ENCODE measurements at regions not wholly inside any gene's neighbourhood (a gene's known extent, or its start where the extent isn't known, plus 50 kb on each side); places are given as distances from the start of the nearest gene placed in this dataset.

DNA sequence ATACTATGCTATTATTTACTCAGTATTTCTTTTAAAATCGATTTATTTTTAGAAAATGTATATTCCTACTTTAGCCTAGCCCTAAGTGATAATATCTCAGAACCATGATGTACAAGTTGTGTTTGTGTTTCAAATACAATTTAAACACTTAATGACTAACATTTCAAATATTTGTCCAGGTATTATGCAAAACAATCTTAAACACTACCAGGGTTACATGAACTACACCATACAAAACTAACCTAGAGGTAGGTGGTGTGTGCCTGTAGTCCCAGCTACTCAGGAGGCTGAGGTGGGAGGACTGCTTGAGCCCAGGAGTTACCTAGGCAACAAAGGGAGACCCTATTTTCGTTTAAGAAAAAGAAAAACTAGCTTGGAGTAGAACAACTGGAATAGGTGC, 83.0 kb upstream of the TMEM33 start:
- ChIA-PET CTCF (no interaction called here), RAD21 (ENCODE audit: low non-redundant PET in 1 of 2, low total read pairs in 2 of 2, uncharacterized antibody in 2 of 2, unreplicated experiment in 2 of 2) (no interaction called here)
- TF ChIP-seq, protein P1, sequence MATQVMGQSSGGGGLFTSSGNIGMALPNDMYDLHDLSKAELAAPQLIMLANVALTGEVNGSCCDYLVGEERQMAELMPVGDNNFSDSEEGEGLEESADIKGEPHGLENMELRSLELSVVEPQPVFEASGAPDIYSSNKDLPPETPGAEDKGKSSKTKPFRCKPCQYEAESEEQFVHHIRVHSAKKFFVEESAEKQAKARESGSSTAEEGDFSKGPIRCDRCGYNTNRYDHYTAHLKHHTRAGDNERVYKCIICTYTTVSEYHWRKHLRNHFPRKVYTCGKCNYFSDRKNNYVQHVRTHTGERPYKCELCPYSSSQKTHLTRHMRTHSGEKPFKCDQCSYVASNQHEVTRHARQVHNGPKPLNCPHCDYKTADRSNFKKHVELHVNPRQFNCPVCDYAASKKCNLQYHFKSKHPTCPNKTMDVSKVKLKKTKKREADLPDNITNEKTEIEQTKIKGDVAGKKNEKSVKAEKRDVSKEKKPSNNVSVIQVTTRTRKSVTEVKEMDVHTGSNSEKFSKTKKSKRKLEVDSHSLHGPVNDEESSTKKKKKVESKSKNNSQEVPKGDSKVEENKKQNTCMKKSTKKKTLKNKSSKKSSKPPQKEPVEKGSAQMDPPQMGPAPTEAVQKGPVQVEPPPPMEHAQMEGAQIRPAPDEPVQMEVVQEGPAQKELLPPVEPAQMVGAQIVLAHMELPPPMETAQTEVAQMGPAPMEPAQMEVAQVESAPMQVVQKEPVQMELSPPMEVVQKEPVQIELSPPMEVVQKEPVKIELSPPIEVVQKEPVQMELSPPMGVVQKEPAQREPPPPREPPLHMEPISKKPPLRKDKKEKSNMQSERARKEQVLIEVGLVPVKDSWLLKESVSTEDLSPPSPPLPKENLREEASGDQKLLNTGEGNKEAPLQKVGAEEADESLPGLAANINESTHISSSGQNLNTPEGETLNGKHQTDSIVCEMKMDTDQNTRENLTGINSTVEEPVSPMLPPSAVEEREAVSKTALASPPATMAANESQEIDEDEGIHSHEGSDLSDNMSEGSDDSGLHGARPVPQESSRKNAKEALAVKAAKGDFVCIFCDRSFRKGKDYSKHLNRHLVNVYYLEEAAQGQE (IDR thresholded peaks at IDR 0.05; ENCODE audit: low read depth): no peak
- TF ChIP-seq JUND (IDR thresholded peaks at IDR 0.05) (no peak), EGR1 (IDR thresholded peaks at IDR 0.05; ENCODE audit: low read depth) (no peak), SRF (IDR thresholded peaks at IDR 0.05; ENCODE audit: low read depth) (no peak), FOSL1 (IDR thresholded peaks at IDR 0.05; ENCODE audit: low read depth) (no peak), YY1 (IDR thresholded peaks at IDR 0.05; ENCODE audit: extremely low read depth, insufficient replicate concordance, low read depth, low read length) (no peak), CBX3 (IDR thresholded peaks at IDR 0.05; ENCODE audit: low read depth) (no peak), POLR2AphosphoS5 (IDR thresholded peaks at IDR 0.05; ENCODE audit: low read depth, low read length) (no peak), CEBPB (IDR thresholded peaks at IDR 0.05; ENCODE audit: low read depth) (no peak), TCF7L2 (IDR thresholded peaks at IDR 0.05; ENCODE audit: borderline replicate concordance, extremely low read depth, insufficient read depth, insufficient read length) (no peak), EZH2 (IDR thresholded peaks at IDR 0.05) (no peak), ZFX (IDR thresholded peaks at IDR 0.05) (no peak), POLR2A (IDR thresholded peaks at IDR 0.05; ENCODE audit: borderline replicate concordance, extremely low read depth, insufficient read depth, insufficient read length) (no peak), EZH2phosphoT487 (IDR thresholded peaks at IDR 0.05; ENCODE audit: borderline replicate concordance) (no peak), SP1 (IDR thresholded peaks at IDR 0.05; ENCODE audit: low read depth) (no peak)
- TF ChIP-seq, protein P2, sequence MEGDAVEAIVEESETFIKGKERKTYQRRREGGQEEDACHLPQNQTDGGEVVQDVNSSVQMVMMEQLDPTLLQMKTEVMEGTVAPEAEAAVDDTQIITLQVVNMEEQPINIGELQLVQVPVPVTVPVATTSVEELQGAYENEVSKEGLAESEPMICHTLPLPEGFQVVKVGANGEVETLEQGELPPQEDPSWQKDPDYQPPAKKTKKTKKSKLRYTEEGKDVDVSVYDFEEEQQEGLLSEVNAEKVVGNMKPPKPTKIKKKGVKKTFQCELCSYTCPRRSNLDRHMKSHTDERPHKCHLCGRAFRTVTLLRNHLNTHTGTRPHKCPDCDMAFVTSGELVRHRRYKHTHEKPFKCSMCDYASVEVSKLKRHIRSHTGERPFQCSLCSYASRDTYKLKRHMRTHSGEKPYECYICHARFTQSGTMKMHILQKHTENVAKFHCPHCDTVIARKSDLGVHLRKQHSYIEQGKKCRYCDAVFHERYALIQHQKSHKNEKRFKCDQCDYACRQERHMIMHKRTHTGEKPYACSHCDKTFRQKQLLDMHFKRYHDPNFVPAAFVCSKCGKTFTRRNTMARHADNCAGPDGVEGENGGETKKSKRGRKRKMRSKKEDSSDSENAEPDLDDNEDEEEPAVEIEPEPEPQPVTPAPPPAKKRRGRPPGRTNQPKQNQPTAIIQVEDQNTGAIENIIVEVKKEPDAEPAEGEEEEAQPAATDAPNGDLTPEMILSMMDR (IDR thresholded peaks at IDR 0.05 in 2 of 3, conservative IDR thresholded peaks at IDR 0.05 in 1 of 3; ENCODE audit: borderline replicate concordance in 1 of 3, insufficient read depth in 1 of 3, low read depth in 2 of 3, low read length in 2 of 3): no peak
- TF ChIP-seq, protein P3, sequence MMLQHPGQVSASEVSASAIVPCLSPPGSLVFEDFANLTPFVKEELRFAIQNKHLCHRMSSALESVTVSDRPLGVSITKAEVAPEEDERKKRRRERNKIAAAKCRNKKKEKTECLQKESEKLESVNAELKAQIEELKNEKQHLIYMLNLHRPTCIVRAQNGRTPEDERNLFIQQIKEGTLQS (IDR thresholded peaks at IDR 0.05): no peak
- TF ChIP-seq, protein P4, sequence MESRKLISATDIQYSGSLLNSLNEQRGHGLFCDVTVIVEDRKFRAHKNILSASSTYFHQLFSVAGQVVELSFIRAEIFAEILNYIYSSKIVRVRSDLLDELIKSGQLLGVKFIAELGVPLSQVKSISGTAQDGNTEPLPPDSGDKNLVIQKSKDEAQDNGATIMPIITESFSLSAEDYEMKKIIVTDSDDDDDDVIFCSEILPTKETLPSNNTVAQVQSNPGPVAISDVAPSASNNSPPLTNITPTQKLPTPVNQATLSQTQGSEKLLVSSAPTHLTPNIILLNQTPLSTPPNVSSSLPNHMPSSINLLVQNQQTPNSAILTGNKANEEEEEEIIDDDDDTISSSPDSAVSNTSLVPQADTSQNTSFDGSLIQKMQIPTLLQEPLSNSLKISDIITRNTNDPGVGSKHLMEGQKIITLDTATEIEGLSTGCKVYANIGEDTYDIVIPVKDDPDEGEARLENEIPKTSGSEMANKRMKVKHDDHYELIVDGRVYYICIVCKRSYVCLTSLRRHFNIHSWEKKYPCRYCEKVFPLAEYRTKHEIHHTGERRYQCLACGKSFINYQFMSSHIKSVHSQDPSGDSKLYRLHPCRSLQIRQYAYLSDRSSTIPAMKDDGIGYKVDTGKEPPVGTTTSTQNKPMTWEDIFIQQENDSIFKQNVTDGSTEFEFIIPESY (IDR thresholded peaks at IDR 0.05; ENCODE audit: extremely low read depth, insufficient replicate concordance, low read length): no peak

More for the DNA sequence above, 83.0 kb upstream of the TMEM33 start:
- Histone ChIP-seq H3K27ac (ENCODE audit: low read depth, low read length) (no peak overlapping the region), H4K20me1 (ENCODE audit: insufficient read depth) (no peaks in the 10 kb centered on the region), H3K4me3 (replicated peaks in 1 of 2; ENCODE audit: low read depth in 1 of 2, low read length in 2 of 2) (no peak overlapping the region), H3K36me3 (ENCODE audit: control insufficient read depth in 1 of 2, insufficient read depth in 2 of 2, low read length in 2 of 2) (no peaks in the 10 kb centered on the region), H3K27me3 (ENCODE audit: insufficient read depth, low read length) (no peaks in the 10 kb centered on the region), H3K9me3 (ENCODE audit: control insufficient read depth in 1 of 2, insufficient read depth in 1 of 2, low read depth in 1 of 2, low read length in 2 of 2) (no peaks in the 10 kb centered on the region), H3K9me2 (ENCODE audit: insufficient read depth) (no peaks in the 10 kb centered on the region), H3K4me1 (ENCODE audit: control insufficient read depth in 1 of 2, insufficient read depth in 2 of 2, low read length in 2 of 2) (no peaks in the 10 kb centered on the region), H3K9ac (ENCODE audit: low read length) (no peak overlapping the region), H3K79me2 (ENCODE audit: insufficient read depth, low read length) (no peaks in the 10 kb centered on the region), H2AFZ (ENCODE audit: low read depth, low read length, poor library complexity, severe bottlenecking) (no peak overlapping the region), H3K4me2 (ENCODE audit: low read length) (no peak overlapping the region)
- DNase-seq (ENCODE audit: low read depth, low spot score) (no peak), ATAC-seq (no peak)
- POLR2A ChIA-PET: no interaction called here
- intact Hi-C loops (cut with micrococcal nuclease): no loop called here
- BruUV-seq (replicated peaks): no TSS peak

Measured in HCT116 (cell line).